ENCODE measurements at regions not wholly inside any gene's neighbourhood (a gene's known extent, or its start where the extent isn't known, plus 50 kb on each side); places are given as distances from the start of the nearest gene placed in this dataset.

DNA sequence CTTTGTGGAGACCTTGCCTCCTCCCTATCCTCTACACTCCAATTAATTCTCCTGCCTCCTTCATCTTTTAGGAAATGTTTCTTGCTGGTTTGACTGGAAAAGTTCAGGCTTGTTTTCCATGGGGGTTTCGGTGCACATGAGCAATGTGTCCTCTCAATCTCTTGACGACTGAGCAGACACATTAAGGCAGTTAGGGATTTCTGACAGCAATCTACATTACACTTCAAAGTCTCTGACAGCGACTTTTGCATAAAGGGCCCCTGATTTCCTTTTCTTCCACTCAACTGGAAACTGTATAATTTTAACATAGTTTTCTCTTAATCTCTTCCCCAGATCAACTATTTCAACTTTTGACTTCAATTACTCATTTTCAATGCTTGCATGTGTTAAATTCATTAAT lies 394.0 kb downstream of the MEIS1 start:
- ATAC-seq (ENCODE audit: poor library complexity) (no peak), DNase-seq (no peak)
- intact Hi-C loops (cut with DNase I) = no loop called here

DNA sequence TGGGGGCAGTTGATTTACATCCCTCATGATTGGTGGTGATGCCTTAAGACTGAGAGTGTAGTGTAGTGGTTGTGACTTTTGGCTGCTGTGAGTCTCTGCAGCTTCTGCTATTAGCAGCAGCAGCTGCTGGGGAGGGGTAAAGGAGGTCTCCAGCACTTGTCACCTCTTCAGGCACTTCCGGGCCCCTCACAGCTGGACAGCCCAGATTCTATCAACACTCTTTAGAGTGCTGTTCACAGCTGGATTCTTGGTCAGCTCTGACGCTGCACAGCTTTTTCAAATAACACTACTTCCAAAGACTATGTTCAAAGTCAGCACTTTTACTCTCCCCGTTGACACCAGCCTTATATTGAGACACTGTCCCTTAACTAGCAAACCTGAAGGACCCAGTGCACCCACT lies 396.0 kb downstream of the MEIS1 start:
- DNase-seq (no peak), ATAC-seq (ENCODE audit: poor library complexity) (no peak)
- intact Hi-C loops (cut with DNase I) = no loop called here

DNA sequence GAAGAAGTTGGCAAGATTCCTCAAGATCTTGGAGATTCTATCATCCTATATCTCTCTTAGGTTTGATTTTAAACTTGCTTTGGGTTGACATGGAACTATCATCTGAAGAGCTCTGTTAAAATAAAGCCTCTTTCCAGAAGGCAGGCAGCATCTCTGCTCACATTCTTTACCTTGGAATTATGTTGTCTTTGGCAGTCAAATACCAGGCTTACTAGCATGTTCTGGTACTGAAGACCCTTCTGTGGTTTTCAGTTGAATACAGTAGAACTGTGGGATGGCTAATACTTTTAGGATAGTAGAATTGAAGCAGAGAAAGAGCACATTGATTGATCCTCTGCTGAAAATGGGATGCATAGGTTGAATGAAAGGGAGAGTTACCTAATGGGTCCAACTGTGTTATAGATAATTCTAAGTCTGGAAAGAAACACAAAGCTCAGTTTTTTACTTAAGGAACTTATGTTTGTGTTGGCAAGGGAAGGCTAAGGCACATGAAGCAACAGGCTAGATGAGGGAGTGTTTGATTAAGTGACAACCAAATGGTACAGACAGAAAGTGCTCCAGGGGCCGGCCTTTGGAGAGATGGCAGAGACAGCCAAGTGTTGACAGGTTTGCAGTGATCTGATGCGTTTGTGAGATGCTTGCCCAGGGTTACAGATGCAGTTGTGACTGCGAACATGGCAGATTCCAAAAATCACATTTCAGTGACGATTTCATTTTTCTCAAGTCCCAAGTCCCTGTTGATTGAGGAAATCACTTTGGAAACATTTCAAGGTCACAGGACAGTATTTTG lies 397.9 kb downstream of the MEIS1 start:
- DNase-seq (no peak), ATAC-seq (ENCODE audit: poor library complexity) (no peak)
- intact Hi-C loops (cut with DNase I) = no loop called here

DNA sequence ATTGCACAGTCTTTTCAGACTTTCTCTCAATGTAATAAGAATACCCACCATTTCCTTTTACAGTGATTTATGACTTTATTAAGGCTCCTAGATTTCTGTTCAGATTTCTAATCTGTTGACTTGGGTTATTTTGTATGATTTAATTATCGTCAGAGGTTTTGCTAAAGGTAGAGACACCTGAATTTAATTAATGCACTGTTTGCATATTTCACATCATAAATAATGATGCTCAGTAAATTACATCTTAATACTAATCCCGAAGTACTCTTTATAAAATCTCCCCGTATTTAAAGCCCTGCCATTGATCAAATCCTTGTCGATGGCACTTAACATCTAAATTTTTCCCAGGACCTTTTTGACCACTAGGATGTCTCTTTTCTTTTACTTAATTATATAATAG lies 399.9 kb downstream of the MEIS1 start:
- no peak for DNase-seq
- no peak for ATAC-seq (ENCODE audit: poor library complexity)
- intact Hi-C loops (cut with DNase I) = no loop called here

DNA sequence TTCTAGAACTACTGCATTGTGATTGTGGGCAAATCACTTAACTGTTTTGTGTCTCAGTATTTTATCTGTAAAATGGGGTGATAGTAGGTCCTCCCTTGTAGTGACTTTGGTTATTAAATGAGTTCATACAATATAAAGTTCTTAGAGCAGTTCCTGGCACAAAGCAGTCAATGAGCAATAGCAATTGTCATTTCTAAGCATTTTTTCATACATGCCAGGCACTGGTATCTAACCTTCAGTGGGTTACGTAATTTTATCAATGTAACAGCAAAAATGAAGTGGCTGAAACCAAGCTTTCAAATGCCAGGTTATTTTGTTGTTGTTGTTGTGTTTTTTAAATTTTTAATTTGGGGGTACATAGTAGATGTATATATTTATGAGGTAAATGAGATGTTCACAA lies 401.9 kb downstream of the MEIS1 start:
- ATAC-seq (ENCODE audit: poor library complexity) = no peak
- DNase-seq = no peak
- intact Hi-C loops (cut with DNase I) = no loop called here

DNA sequence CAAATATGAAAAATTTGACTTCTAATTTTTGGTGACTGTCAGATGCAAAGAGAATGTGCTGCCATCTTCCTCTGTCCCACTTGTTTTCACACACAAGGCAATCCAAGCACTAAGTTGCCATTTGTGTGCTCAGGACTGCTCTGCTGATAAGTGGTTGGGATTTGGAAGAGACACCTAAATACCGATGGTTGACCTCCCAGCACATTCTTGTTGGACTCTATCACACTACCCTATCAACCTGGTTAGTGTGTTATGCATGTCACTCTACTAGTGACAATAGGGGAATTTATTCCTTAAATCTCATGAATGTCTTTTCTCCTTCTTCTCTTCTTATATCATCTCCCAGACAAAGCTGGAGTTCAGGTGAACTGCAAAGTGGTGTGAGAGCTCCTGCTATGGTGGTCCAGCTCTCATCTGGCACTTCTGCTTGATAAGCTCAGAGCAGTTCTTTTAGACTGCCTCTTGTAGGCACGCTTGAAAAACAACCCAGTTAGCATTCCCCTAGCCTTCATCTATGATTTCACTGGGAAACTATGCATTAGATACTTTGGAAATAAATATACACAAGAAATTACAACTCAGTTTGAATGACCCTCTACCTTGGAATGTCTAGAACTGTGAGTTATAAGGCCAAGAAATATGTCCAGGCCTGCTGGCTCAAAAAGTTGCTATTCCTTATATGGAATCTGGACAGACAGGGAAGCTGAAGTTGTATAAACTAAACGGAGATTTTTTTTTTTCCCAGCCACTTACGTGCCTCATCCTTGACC lies 404.8 kb downstream of the MEIS1 start:
- intact Hi-C loops (cut with DNase I) = no loop called here
- DNase-seq (no peak), ATAC-seq (ENCODE audit: poor library complexity) (no peak)

DNA sequence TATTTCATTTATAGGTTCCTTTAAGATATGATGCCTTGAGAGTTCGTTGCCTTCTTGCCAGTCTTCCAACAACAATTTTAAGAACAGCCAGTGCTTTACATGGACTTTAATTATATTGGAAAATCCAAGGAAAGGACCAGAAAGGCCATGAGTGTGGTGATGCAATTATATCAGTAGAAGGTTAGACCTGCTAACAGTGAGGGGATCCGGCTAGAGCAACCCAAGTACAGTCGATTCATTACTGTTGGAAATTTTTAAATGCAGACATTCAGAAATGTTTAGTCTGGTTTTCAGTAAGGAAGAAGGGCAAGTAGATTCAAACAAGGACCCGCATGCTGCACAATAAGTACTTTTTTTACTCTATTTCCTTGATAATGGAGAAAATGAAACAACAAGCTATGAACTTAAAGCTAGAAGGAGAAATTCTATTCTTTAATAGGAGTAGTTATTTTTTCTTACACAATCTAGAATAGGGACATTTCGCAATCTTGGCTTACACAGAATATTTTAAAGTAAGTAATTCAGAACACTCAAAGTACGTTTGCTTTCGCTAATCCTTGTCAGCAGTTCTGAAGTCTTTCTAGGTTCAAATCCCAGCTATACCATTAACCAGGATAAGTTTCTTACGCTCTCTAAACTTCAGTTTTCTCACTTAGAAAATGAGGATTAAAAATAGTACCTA lies 405.5 kb downstream of the MEIS1 start:
- intact Hi-C loops (cut with DNase I) = no loop called here
- ATAC-seq (ENCODE audit: poor library complexity) = no peak
- DNase-seq = no peak

DNA sequence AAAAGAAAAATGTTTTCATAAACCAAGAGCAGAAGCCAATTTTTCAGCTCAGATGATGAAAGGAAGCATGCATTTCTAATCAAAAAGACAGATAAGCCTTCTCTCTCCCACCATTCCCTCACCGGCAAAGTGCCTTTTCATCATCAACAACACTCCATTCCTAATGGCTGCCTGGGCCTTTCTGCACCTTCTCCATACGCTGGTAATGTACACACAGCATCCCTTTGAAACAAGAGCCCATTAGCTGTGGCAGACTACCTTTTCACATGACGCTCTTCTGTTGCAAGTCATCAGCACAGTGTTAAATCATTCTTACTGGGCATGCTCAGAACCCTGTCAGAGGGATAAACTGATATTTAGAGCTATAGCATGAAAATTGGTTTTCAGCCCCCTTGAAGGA lies 408.9 kb downstream of the MEIS1 start:
- intact Hi-C loops (cut with DNase I) = no loop called here
- no peak for ATAC-seq (ENCODE audit: poor library complexity)
- DNase-seq = no peak

DNA sequence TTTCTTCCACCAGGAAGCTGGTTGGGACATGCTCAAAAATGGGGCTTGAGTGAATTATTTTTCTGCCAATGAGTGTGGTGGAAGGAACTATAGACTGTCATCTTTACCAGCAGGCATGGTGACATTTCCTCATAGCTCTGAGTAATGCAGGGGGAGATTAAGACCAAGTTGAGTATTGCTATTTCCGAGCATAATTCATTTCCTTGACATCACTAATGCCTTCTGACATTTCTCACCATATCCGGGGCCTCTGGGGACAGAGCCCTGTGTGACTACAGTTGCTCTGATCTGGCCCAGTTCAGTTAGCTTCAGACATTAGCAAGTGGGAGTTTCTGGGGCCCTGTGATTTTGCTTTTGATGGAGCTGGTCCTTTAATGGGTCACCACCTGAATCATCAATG lies 410.4 kb downstream of the MEIS1 start:
- ATAC-seq (ENCODE audit: poor library complexity) (no peak), DNase-seq (no peak)
- intact Hi-C loops (cut with DNase I) = no loop called here

DNA sequence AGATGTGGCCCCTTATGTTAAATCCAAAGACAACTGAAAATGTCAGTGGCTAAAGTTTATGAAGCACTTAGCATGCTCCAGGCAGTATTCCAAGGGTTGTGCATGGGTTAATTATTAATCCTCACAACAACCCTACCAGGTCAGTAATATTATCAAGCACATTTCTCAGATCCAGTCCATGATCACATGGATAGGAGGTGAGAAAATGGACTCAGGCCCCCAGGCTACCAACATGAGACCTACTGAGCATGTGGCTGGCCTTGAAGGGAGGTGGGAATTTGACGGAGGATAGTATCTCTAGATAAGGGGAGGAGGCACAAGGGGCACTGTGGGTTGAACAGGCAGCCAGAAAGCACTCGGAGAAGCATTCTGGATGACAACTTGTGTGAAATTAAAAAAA lies 412.0 kb downstream of the MEIS1 start:
- DNase-seq (no peak), ATAC-seq (ENCODE audit: poor library complexity) (no peak)
- intact Hi-C loops (cut with DNase I) = no loop called here

DNA sequence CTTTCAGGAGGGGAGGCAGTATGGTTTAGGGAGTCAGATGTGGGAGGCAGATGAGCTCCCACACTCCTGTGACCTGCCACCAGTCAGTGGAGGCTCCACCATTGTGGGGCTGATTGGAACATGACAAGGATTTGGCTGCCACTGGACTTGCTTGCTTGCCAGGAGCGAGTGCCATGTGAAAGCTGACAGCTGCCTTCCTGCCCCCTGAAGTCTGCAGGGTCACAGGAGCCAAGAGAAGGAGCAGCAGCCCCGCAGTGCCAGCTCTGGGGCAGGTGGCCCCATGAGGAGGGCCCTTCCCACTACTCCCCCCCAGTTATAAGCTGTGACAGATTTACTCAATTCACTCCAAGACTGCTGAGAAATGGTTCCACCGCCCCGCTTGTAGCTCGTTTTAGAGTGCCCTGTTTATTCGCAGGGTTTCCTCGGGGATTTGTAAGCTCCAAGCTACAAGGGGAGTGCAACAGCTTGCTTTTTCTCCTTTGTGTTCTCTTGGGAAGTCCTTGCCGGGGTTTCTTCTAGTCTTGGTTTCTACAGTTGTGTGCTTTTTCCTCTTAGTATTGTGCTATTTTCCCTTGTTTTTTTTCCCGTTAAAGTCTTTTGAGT lies 414.3 kb downstream of the MEIS1 start:
- ATAC-seq (ENCODE audit: poor library complexity) (peak; percentile 95), DNase-seq (peak; percentile 60)
- intact Hi-C loops (cut with DNase I) = no loop called here

DNA sequence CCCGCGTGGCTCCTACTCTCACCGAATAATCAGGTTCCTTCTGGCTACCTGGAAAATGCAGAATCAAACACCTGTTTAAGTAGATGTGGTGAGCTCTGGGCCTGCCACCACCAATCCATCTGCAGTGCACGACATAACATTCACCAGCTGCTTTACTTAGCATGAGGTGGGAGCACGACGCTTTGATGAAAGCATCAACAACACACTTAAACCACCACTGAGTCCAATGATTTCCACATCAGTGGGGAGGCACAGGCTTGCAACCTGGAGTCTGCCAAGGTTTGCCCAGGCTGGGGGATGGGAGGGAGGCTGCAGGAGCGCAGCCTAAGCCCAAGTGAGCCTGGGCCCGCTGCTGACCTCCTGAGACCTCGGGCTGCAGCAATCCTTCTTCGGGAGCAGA lies 415.5 kb downstream of the MEIS1 start:
- ATAC-seq (ENCODE audit: poor library complexity) (peak; percentile 77), DNase-seq (peak; percentile 41)
- intact Hi-C loops (cut with DNase I) = no loop called here

DNA sequence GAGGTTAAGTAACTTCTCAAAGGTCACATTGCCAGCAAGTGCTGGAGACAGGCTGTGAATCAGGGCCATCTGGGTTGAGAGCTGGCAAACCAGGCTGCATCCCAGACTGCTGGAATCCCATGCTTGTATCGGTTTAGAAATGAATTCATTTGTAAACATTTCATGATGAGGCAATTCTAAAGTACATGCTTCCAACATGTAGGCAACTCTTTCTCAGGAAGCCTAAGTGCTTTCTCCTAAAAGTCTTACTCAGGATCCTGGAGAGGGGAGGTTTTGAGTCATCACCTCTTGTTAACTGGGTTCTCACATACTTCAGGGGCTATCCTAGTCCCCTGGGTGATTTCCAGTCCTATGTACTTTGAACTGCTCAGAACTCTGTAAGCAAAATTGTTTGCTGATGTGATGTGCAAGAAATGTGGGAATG lies 416.5 kb downstream of the MEIS1 start:
- ATAC-seq (ENCODE audit: poor library complexity) (no peak), DNase-seq (no peak)
- intact Hi-C loops (cut with DNase I) = no loop called here

DNA sequence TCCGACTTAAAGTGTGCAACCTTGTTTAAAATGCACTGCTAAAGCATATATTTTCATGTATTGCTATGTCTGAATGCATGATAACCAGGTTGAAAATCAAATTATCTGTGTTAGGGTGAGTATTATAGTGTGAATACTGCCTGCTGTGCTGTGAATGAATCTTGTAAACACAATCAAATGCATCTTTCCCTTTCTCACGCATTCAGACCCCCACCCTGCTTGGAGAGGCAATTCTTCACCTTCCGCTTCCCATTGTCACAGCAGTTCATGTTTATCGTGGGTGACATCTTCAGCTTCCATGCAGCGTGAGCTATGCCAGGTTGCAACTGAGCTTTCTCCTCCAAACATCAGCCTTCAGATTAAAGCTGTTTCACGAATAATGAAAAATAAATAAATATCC lies 418.0 kb downstream of the MEIS1 start:
- intact Hi-C loops (cut with DNase I) = no loop called here
- no peak for DNase-seq
- no peak for ATAC-seq (ENCODE audit: poor library complexity)

DNA sequence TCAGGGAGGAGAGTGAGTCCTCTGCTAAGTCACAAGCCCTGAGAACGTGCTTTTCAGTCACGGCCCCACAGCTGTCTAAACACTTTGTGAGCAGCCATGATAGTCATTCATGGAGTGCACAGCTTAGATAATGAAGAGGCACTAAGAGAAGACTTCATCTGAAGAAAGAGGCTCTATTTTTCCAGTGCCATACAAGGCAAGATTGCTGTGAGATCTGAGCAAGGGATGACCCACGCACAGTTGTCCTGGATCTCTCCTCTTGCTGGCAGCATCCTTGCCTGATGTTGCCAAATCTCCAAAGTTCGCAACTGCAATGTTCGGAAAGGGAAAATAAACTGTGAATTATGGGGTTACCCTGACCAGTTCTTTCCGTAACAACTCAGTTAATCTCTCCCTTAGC lies 418.7 kb downstream of the MEIS1 start:
- intact Hi-C loops (cut with DNase I) = no loop called here
- DNase-seq (no peak), ATAC-seq (ENCODE audit: poor library complexity) (no peak)

DNA sequence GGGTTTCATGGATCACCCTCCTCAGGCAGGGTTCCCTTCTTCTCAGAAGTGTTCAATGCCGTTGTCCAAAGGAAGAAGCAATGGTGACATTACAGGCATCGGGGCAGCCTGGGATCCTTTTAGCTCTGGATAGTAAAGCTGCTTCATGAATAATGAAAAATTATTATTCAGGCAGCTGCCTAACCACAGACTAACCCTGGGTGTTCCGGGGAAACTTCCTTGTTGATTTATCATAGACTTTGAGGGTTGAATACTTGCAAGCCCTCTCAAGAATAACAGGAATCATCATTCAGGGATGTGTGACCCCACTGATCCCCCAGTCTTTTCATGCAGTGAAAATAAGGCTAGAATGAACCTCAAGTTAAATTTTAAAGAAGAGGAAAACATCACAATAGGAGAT lies 419.4 kb downstream of the MEIS1 start:
- DNase-seq (no peak), ATAC-seq (ENCODE audit: poor library complexity) (no peak)
- intact Hi-C loops (cut with DNase I) = no loop called here

DNA sequence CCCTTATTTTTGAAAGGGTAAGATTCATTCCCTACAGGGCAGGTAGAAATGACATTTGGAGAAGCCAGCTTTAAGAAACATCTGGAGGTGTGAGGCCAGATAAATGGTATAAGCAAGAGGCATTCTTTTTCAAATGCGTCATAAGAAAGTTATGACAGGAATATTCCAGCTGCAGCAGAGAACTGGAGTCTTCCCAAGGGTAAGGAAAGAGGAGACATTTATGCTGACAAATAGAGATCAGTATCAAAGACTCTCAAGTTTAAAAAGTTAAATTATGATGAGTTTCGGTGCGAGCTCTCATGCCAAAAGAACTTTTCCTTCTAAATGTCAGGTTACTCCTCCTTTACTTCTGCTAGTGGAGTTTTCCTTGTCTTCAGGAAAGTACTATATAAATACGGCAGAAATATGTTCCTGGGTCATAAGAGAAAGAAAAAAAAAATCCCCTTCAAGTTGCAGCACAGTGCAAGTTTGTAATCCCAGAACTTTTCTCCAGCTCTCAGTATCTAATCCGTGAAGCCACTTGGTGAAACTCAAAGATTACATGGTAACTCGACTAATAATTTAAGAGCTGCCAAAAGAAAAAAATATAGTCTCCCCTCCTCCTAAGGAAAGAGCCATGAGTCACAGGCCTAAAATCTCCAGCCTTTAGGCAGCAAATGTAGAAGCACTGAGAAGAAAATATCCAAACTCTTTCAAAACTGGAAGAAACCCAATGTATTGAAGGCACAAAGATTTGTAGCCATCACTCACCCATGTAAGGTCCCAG lies 428.1 kb downstream of the MEIS1 start:
- ATAC-seq (ENCODE audit: poor library complexity) (no peak), DNase-seq (no peak)

DNA sequence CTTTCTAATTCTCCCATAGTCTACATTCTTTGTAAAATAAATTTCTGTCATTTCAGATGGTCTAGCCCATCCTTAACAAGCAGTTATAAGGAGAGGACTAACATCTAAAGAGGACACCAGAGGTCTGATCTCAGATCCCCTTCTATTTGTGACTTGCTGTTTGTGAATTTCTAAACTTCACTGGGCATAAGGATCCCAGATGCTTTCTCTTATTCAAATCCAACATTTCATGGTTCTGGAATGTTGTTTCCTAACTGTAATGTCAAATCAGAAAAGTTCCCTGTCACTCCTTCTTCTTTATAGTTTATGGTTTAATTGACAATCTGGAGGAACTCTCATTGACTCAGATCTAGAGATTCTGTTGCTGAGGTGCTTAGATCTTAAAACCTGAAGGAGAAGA lies 430.2 kb downstream of the MEIS1 start:
- intact Hi-C loops (cut with DNase I) = no loop called here
- no peak for ATAC-seq (ENCODE audit: poor library complexity)
- DNase-seq = no peak

More for the DNA sequence above, 428.1 kb downstream of the MEIS1 start:
- intact Hi-C loops (cut with DNase I) = no loop called here
